ENCODE measurements at regions not wholly inside any gene's neighbourhood (a gene's known extent, or its start where the extent isn't known, plus 50 kb on each side); places are given as distances from the start of the nearest gene placed in this dataset.

- peak; percentile 11 for DNase-seq
- H3K4me3 ChIP-seq, result no peak overlapping the region
- no peak overlapping the region for H3K27ac ChIP-seq
- TF ChIP-seq, protein P1, sequence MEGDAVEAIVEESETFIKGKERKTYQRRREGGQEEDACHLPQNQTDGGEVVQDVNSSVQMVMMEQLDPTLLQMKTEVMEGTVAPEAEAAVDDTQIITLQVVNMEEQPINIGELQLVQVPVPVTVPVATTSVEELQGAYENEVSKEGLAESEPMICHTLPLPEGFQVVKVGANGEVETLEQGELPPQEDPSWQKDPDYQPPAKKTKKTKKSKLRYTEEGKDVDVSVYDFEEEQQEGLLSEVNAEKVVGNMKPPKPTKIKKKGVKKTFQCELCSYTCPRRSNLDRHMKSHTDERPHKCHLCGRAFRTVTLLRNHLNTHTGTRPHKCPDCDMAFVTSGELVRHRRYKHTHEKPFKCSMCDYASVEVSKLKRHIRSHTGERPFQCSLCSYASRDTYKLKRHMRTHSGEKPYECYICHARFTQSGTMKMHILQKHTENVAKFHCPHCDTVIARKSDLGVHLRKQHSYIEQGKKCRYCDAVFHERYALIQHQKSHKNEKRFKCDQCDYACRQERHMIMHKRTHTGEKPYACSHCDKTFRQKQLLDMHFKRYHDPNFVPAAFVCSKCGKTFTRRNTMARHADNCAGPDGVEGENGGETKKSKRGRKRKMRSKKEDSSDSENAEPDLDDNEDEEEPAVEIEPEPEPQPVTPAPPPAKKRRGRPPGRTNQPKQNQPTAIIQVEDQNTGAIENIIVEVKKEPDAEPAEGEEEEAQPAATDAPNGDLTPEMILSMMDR (IDR thresholded peaks at IDR 0.05), result no peak
- no peaks in the 10 kb centered on the region for H3K36me3 ChIP-seq
- H3K4me1 ChIP-seq, result no peaks in the 10 kb centered on the region
- ATAC-seq, result no peak
- no peaks in the 10 kb centered on the region for H3K9me3 ChIP-seq
- H3K27me3 ChIP-seq, result no peaks in the 10 kb centered on the region
- intact Hi-C loops (cut with DNase I), result no loop called here
These were observed 139.8 kb downstream of the KATNIP start for GRCh38 chr16:27689711-27690110.

DNA sequence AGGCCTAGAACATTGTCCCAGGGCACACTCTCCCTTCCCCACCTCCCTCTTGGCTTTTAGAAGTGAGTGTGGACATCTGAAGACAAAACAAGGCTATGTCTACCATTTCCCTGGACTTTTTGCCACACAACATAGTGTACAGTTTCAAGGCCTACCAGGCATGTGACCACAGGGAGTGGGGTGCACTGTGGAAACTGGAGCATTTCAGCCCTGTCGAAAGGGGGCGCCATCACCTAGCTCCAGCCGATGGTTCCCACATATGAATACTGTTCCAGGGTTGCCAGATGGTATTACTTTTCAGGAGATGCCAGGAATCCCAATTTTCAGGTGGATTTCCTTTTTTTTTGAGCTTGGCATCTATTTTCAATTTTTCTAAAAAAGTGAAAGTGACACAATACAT, 140.7 kb downstream of the KATNIP start:
- no peaks in the 10 kb centered on the region for H3K27me3 ChIP-seq
- no peak overlapping the region for H3K4me3 ChIP-seq
- ATAC-seq (peak; percentile 80), DNase-seq (peak; percentile 57)
- intact Hi-C loops (cut with DNase I), result no loop called here
- no peaks in the 10 kb centered on the region for H3K9me3 ChIP-seq
- no peaks in the 10 kb centered on the region for H3K36me3 ChIP-seq
- TF ChIP-seq, protein P1 (IDR thresholded peaks at IDR 0.05), result peak; percentile 47
- no peaks in the 10 kb centered on the region for H3K4me1 ChIP-seq
- H3K27ac ChIP-seq, result no peak overlapping the region

GRCh38 chr16:27691721-27692120, 141.8 kb downstream of the KATNIP start:
- H3K4me3 ChIP-seq, result no peak overlapping the region

DNA sequence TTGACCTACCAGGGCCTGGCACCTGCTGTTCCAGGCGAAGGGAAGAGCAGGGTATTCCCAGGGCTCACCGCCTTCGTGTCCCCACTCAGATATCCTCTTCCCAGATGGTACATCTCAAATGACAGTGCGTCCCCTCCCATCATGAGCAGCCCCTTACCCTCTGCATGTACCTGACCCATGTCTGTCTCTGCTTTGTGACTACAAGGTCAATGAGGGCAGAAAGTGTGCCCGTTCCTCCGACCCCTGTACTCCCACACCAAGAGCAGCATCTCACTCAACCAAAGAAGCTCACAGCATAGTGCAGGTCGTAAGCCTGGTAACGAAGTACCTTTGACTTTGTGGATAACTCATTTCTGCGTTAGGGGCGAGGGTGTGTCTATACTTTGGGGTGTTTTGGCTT, 142.6 kb downstream of the KATNIP start:
- Histone ChIP-seq H3K9me3 (no peaks in the 10 kb centered on the region), H3K27ac (no peak overlapping the region), H3K4me1 (no peaks in the 10 kb centered on the region), H3K36me3 (no peaks in the 10 kb centered on the region), H3K4me3 (no peak overlapping the region), H3K27me3 (no peaks in the 10 kb centered on the region)
- peak; percentile 27 for DNase-seq
- TF ChIP-seq, protein P1 (IDR thresholded peaks at IDR 0.05), result no peak
- ATAC-seq, result no peak
- intact Hi-C loops (cut with DNase I), result no loop called here

More at GRCh38 chr16:27691721-27692120, 141.8 kb downstream of the KATNIP start:
- Histone ChIP-seq H3K4me1 (no peaks in the 10 kb centered on the region), H3K36me3 (no peaks in the 10 kb centered on the region), H3K27me3 (no peaks in the 10 kb centered on the region), H3K9me3 (no peaks in the 10 kb centered on the region), H3K27ac (no peak overlapping the region)
- ATAC-seq (no peak), DNase-seq (peak; percentile 13)
- TF ChIP-seq, protein P1 (IDR thresholded peaks at IDR 0.05), result no peak
- intact Hi-C loops (cut with DNase I), result no loop called here

- DNase-seq (peak; percentile 54), ATAC-seq (no peak)
- no peak overlapping the region for H3K27ac ChIP-seq
- H3K4me3 ChIP-seq, result no peak overlapping the region
- no peaks in the 10 kb centered on the region for H3K27me3 ChIP-seq
- H3K9me3 ChIP-seq, result no peaks in the 10 kb centered on the region
- TF ChIP-seq, protein P1 (IDR thresholded peaks at IDR 0.05), result no peak
- H3K4me1 ChIP-seq, result no peaks in the 10 kb centered on the region
- intact Hi-C loops (cut with DNase I), result no loop called here
- peaks cover 15% of the 10 kb centered on the region for H3K36me3 ChIP-seq
These were observed 145.2 kb downstream of the KATNIP start for GRCh38 chr16:27695161-27695560.

DNA sequence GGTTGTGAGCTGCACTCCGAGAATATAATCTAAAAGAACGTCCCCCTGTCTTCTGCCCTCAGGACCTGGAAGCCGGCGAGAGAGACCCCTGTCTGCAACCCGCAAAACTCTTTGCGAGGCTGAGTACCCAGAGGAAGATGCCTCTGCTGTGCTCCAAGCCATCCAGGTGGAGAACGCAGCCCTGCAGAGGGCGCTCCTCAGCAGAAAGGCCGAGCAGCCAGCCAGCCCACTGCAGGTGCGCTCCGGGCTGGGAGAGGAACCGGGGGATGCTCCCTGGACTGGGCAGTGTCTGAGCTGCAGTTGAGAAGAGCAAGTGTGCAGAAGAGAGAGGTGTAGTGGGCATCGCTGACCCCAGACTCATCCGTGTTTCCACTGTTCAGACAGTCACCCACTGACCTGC, 148.3 kb downstream of the KATNIP start:
- ATAC-seq (no peak), DNase-seq (peak; percentile 52)
- Histone ChIP-seq H3K4me1 (no peaks in the 10 kb centered on the region), H3K9me3 (no peaks in the 10 kb centered on the region), H3K27ac (no peak overlapping the region), H3K4me3 (no peak overlapping the region), H3K36me3 (peaks cover 15% of the 10 kb centered on the region), H3K27me3 (no peaks in the 10 kb centered on the region)
- TF ChIP-seq, protein P1 (IDR thresholded peaks at IDR 0.05), result peak; percentile 10
- intact Hi-C loops (cut with DNase I), result no loop called here
